Esophagus squamous epithelium (tissue), 4 donors: ENCODE measurements at regions not wholly inside any gene's neighbourhood (a gene's known extent, or its start where the extent isn't known, plus 50 kb on each side); places are given as distances from the start of the nearest gene placed in this dataset.

Experiments
- POLR2A ChIP-seq, 4 donors: fragments of 450-650 bp; IDR thresholded peaks; one replicate each; pipeline ENCODE4 v1.6.1; 2017; ENCODE audit warnings: antibody characterized with exemption in 4 of 4, mild to moderate bottlenecking in 4 of 4, moderate library complexity in 3 of 4
- TF ChIP-seq, protein P1 (sequence below), 6 experiments: fragments of 450-650 bp in 4 of 6; fragments of 200-600 bp in 2 of 6; sonication (generic) in 2 of 6; IDR thresholded peaks; one replicate each; pipeline ENCODE4 v1.5.1; 2016 to 2019; ENCODE audit warnings: antibody characterized with exemption in 6 of 6, mild to moderate bottlenecking in 4 of 6, moderate library complexity in 4 of 6

DNA sequence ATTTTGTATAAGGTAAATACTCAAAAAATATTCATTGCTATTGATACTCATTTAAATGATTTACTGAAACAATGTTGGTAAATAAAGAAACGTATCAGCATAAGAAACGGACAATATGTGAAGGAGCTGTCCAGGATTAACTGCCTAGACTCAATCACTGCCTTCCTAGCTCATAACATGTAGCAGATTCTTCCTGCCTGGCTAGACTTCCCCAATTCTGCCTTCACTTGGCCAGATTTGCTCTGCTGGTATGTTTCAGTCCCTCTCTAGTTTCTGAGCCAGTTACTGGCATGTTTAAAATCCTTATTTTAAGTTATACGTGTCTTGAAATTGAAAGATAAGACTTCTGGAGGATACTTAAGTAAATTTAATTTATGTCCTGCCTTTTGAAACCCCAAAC, 740.3 kb downstream of the CENPC start:
- TF ChIP-seq, protein P1, sequence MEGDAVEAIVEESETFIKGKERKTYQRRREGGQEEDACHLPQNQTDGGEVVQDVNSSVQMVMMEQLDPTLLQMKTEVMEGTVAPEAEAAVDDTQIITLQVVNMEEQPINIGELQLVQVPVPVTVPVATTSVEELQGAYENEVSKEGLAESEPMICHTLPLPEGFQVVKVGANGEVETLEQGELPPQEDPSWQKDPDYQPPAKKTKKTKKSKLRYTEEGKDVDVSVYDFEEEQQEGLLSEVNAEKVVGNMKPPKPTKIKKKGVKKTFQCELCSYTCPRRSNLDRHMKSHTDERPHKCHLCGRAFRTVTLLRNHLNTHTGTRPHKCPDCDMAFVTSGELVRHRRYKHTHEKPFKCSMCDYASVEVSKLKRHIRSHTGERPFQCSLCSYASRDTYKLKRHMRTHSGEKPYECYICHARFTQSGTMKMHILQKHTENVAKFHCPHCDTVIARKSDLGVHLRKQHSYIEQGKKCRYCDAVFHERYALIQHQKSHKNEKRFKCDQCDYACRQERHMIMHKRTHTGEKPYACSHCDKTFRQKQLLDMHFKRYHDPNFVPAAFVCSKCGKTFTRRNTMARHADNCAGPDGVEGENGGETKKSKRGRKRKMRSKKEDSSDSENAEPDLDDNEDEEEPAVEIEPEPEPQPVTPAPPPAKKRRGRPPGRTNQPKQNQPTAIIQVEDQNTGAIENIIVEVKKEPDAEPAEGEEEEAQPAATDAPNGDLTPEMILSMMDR (IDR thresholded peaks at IDR 0.05) = no peak
- no peak for TF ChIP-seq POLR2A (IDR thresholded peaks at IDR 0.05)
